Mononuclear cell (primary cell): ENCODE measurements at regions not wholly inside any gene's neighbourhood (a gene's known extent, or its start where the extent isn't known, plus 50 kb on each side); places are given as distances from the start of the nearest gene placed in this dataset.

ENCODE experiments used
- H3K27me3 ChIP-seq: 2 replicates; pipeline ENCODE4 v1.6.0; 2011; ENCODE audit warnings: low read length, control low read depth; ENCODE audit not compliant: insufficient read depth
- H3K4me1 ChIP-seq: 2 replicates; pipeline ENCODE4 v1.5.1; 2011; ENCODE audit warnings: mild to moderate bottlenecking, low read length, control low read depth; ENCODE audit not compliant: insufficient read depth
- H3K4me3 ChIP-seq: 2 replicates; pipeline ENCODE4 v1.5.1; 2011; ENCODE audit warnings: mild to moderate bottlenecking, low read length, moderate library complexity
- H3K9me3 ChIP-seq: 2 replicates; pipeline ENCODE4 v1.5.1; 2011; ENCODE audit warnings: low read depth, mild to moderate bottlenecking, control low read depth, low read length

DNA sequence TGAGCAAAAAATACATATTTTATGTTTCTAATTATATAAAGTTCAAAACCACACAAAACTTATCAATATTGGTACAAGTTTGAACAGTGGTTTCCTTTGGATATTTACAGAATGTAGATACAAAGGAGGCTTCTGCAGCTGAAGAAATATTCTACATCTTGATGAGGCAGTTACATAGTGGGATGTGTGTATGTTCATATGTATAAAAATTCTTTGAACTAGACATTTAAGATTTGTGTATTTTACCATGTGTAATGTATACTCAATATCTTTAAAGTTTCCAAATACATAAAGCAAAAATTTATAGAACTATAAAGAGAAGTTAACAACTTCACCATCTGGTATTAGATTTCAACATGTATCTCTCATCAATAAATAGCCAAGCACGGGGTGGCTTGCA lies 80.7 kb upstream of the TNFSF4 start:
- Histone ChIP-seq H3K27me3 (no peaks in the 10 kb centered on the region), H3K4me1 (no peaks in the 10 kb centered on the region), H3K9me3 (no peaks in the 10 kb centered on the region), H3K4me3 (no peak overlapping the region)

DNA sequence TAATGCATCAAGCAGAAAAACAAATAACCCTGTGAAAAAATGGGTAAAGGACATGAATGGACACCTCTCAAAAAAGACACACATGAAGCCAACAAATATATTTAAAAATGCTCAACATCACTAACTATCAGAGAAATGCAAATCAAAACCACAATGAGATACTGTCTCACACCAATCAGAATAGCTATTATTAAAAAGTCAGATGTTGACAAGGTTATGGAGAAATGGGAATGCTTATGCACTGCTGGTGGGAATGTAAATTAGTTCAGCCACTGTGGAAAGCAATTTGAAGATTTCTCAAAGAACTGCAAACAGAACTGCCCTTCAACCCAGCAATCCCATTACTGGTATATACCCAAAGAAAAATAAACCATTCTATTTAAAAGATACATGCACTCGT lies 86.6 kb upstream of the TNFSF4 start:
- Histone ChIP-seq H3K4me3 (no peak overlapping the region), H3K4me1 (peaks cover 12% of the 10 kb centered on the region), H3K27me3 (no peaks in the 10 kb centered on the region), H3K9me3 (no peaks in the 10 kb centered on the region)

DNA sequence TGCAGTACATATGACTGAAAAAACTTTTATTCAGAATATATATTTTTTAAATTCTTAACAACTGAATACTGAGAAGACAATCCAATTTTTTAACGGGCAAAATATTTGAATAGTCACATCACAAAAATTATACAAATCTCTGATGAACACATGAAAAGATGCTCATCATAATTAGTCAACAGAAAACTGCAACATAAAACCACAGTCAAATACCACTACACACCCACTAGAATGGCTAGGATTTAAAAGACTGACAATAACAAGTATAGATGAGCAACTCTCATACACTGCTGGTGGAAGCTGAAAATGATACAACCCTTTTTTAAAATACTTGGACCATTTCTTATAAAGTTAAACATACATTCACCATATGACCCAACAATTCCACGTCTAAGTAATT lies 87.7 kb upstream of the TNFSF4 start:
- no peaks in the 10 kb centered on the region for H3K27me3 ChIP-seq
- no peaks in the 10 kb centered on the region for H3K9me3 ChIP-seq
- H3K4me1 ChIP-seq: peaks cover 12% of the 10 kb centered on the region
- no peak overlapping the region for H3K4me3 ChIP-seq

DNA sequence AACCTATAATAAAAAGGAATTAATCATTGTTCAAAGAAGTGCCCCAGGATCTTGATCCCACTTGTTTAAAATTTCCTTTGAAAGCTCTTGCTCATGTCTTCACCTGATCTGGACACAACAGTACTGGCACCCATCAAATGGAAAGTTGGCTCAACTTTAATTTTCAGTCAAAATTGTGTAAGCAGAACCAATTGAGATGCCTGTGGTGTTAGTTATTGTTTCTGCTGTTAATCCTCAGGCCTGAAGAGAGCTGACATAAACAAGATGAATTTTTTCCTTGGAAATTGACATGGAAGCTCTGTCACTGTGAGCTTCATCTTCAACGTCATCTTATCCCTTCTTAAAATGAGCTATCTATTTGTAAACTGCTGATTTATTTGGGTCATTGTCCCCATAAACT lies 88.3 kb upstream of the TNFSF4 start:
- Histone ChIP-seq H3K9me3 (no peaks in the 10 kb centered on the region), H3K4me1 (peaks cover 12% of the 10 kb centered on the region), H3K4me3 (no peak overlapping the region), H3K27me3 (no peaks in the 10 kb centered on the region)

DNA sequence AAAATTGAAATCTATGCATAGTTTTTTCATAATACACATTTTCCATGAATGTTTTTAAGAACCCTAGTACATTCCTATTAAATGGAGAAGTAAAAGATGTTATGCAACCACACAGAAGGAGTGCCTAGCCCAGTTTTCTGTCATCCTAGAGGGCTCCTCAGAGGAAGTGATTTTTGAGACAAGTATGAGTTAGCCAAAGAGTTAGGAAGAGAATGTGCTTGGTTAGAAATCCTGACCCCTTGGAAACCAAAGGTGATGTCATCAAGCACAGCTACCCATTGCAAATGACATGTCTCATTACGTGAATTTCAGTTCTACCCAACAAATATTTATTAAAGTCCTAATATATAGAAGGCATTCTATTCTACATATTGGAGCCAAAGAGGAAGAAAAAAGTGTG lies 88.9 kb upstream of the TNFSF4 start:
- Histone ChIP-seq H3K4me3 (no peak overlapping the region), H3K4me1 (peaks cover 12% of the 10 kb centered on the region), H3K27me3 (no peaks in the 10 kb centered on the region), H3K9me3 (no peaks in the 10 kb centered on the region)

DNA sequence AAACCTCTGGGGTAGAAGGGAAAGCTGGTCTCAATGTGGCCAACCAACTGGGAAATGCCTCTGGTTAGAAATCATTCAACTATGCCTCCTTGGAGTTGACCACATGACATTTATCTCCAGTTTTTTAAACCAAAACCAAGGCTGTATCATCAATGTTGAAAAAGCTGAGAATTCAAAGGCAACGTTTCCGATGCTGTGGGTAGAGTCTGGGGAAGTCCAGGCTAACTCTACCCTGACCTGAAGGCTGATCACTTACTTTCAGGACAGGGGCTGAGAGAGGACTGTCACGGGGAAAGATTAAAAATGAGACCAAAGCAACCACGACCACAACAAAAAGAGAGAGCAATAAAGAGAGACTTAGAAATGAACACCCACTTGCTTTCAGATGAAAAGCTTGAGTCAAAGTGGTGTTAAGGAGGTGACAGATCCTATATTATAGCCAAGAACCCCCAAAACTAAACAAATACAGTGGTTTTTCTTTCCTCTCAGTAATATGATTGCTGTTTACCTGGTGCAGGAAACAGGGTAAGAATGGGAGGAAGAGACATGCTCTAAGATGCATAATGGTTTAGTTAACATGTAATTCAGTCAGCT lies 90.8 kb upstream of the TNFSF4 start:
- H3K4me3 ChIP-seq: no peak overlapping the region
- H3K4me1 ChIP-seq: peaks cover 12% of the 10 kb centered on the region
- H3K9me3 ChIP-seq: no peaks in the 10 kb centered on the region
- no peaks in the 10 kb centered on the region for H3K27me3 ChIP-seq

DNA sequence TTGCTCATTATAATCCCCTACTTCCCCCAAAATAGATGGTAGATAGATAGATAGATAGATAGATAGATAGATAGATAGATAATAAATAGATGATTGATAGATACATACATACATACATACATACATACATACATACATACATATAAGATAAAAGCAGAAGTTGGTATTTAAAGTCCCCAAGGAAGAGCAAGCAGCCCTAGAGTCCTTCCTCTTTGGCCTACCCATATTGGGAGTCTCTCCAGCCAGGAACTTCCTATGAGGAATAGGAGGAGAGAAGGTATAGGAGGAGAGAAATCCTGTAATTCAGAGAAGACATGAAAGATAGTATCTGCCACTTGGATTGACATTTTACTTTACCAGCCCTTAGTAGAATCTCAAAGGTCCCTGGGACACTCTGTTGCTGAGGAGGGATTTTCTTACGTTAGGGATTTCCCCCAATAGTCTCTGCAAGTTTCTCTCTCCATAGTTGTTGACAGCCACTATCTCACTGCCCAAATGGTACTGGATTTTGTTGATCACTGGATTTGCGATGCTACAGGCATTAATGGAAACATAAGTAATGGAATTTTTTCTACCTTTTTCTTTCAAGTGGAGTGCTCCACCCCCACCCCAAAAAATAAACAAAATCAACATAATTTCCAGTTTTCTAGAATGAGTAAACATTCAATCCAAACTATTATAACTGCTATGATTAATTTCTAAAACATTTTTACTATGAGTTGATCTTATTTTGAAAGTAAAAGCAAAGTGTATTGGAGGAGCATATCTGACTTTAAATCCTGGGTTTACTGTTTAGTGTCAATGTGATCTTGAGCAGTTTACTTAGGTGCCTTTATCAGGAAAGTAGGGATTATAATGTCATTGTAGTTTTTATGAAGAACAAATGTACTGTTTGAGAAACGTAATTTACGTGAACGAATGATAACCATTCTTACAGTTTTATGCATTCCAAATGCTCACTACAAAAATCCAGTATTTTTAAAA lies 93.2 kb upstream of the TNFSF4 start:
- Histone ChIP-seq H3K4me3 (no peak overlapping the region), H3K4me1 (peaks cover 12% of the 10 kb centered on the region), H3K27me3 (no peaks in the 10 kb centered on the region), H3K9me3 (no peaks in the 10 kb centered on the region)

DNA sequence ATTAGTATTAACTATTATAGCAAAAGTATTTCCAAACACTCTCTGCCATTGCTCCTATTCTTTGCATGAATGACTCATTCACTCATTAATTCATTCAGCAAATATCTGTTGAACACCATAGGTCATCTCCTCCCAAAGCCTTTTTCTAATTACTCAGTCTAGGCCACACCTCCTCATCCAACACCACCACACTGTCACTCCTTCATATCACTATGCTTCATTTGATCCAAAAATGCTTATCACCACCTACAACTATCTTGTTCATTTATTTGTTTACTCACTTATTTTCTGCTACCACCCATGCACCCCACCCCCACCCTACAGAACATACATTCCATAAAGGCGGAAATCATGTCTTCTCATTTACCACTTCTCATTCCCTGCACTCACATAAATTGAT lies 94.4 kb upstream of the TNFSF4 start:
- H3K9me3 ChIP-seq: no peaks in the 10 kb centered on the region
- H3K4me1 ChIP-seq: peaks cover 10% of the 10 kb centered on the region
- no peak overlapping the region for H3K4me3 ChIP-seq
- no peaks in the 10 kb centered on the region for H3K27me3 ChIP-seq

DNA sequence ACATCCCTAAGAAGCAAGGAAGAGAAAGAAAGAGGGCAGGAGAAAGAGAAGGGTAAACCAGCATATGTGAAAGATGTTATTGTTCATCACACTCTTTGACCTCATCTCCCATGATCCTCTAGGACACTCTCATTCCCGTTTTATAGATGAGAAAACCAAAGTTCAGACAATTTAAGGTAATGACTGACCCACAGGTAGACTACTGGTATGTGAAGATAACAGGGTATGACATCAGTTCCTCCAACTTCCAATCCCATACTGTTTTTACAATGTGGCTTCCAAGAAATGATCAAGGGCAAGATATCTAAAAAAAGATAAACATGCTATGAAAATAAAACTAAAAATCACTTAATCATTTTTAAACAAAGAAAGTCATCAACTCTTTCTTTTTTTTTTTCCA lies 95.2 kb upstream of the TNFSF4 start:
- Histone ChIP-seq H3K4me3 (no peak overlapping the region), H3K27me3 (no peaks in the 10 kb centered on the region), H3K4me1 (peaks cover 1% of the 10 kb centered on the region), H3K9me3 (no peaks in the 10 kb centered on the region)

DNA sequence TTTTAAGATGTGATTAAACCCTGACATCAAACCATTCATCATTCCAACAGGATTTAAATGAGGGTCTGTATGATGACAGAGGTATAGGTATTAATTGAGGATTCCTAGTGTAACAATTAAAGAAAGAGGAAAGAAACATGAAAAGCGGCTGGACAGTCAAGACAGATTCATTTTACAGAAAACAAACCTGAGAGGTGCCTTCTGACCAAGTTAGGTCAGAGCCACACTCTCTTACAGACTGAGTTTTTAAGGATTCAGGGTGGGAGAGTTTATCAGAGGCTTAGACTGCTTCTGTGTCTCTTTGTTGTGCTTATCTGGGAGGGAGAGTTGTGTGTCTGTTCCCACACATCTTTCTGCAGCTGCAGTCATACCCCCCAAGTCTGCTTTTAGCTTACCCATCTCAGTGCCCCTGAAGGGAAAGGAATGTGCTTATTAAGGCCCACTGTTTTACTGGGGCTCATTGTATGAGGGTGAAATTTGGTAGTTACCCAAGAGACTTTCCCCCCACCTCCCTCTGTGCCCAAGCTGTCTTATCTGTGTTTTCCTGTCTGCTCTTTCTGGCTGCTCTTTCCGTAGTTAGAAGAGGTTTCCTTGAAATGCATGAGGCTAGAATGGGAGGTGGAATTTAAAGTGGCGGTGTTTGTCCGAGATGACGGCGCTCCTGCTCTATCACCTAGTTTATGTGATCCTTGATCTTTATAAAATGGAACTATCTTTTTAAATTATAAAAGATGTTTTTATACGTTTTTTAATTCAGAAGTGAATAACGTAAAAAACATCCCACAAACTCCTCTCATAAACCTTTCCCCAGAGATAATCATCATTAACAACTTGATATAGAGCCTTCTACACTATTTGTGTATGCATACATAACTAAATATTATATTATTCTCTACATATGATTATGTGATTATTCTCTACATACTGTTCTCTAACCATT lies 96.0 kb upstream of the TNFSF4 start:
- H3K27me3 ChIP-seq: no peaks in the 10 kb centered on the region
- no peaks in the 10 kb centered on the region for H3K4me1 ChIP-seq
- H3K4me3 ChIP-seq: no peak overlapping the region
- no peaks in the 10 kb centered on the region for H3K9me3 ChIP-seq

DNA sequence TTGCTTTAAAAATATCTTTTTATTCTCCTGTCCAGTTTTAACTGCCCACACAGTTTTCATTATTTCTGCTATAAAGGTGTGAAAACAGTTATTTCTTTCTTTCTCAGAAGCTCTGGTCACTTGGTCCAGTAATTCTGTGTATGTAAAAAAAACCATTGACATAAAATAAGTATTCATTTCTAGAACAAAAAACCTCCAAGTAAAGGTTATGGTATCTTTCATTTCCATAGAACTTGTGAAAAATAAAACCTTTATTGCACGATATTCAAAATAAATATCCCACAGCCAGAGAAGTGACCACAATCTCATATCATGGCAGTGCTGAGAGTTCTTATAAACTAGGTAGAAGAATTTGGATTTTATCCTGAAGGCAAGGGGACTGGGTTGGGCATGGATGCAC lies 96.9 kb upstream of the TNFSF4 start:
- Histone ChIP-seq H3K9me3 (no peaks in the 10 kb centered on the region), H3K4me1 (no peaks in the 10 kb centered on the region), H3K27me3 (no peaks in the 10 kb centered on the region), H3K4me3 (no peak overlapping the region)

DNA sequence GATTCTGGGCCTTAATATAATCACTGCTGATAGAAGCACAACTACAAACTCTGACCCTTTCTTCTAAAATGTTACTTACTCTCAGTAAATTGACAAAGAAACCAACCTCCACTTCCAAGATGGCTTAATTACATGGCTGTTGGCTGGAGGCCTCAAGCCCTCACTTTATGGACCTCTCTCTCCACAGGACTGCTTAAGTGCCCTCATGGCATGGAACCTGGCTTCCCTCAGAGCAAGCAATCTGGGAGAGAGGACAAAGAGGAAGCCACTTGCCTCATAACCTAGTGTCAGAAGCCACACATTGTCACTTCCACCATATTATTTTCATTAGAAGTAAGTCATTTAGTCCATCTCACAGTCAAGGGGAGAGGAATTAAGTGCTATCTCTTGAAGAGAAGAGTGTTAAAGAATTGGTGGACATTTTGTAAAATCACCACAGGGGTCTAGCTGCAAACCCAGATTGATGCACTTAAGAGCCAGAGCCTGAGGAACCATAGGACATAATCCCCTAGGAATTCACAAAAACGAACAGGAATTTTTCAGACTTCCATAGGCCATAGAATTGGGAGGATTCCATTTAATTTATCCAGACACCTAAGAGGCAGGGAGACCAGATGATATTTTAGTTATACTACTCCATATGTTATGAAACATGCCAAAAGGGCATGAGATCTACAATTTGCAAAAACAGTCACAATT lies 97.5 kb upstream of the TNFSF4 start:
- Histone ChIP-seq H3K9me3 (peaks cover 3% of the 10 kb centered on the region), H3K4me1 (no peaks in the 10 kb centered on the region), H3K27me3 (no peaks in the 10 kb centered on the region), H3K4me3 (no peak overlapping the region)

DNA sequence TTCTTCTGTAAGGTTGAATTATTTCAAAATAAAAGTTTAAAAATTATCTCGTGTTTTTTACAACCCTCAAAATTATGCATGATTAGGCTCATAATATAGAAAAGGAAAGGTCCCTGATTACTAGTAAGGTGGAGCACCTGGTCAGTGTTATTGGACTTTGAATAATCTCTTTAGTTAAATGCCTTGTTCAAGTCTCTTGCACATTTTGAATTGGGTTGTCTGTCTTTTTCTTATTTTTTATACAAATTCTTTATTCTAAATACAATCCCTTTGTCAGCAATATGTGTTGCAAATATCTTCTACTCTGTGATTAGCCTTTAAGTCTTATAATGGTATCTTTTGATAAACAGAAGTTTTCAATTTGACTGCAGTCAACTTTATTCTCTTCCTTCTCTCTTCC lies 100.7 kb upstream of the TNFSF4 start:
- Histone ChIP-seq H3K4me3 (no peak overlapping the region), H3K4me1 (no peaks in the 10 kb centered on the region), H3K9me3 (peaks cover 9% of the 10 kb centered on the region), H3K27me3 (no peaks in the 10 kb centered on the region)

DNA sequence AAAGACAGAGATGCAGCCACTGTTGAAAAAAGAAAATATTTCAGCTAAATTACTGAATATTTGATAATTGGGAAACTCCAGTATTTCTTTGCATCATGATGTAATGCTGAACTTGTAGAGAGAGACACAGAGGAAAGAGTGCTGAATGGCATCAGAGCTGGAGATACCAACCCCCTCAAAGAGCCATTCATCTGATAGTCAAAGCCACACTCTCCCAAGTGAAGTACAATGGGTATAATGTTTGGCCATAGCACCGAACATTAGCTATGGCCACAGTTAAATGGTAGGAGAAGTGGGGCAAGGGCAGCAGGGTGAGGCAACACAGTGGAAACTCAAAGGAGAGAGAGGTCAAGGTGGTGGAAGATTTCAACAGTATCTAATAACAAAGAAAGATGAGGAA lies 107.5 kb upstream of the TNFSF4 start:
- Histone ChIP-seq H3K9me3 (peaks cover 6% of the 10 kb centered on the region), H3K4me1 (no peaks in the 10 kb centered on the region), H3K4me3 (no peak overlapping the region), H3K27me3 (no peaks in the 10 kb centered on the region)
